Stimulated activated CD4-positive, alpha-beta T cell treated with anti-CD3 and anti-CD28 coated beads, TNF-alpha, amount 100 ng/mL, for 1 hour (primary cell): ENCODE measurements at regions not wholly inside any gene's neighbourhood (a gene's known extent, or its start where the extent isn't known, plus 50 kb on each side); places are given as distances from the start of the nearest gene placed in this dataset.
"Not testable (repeated sequence)": the region's sequence is repeated elsewhere in the genome, so short reads cannot be mapped to it uniquely, and the experiment has no call there.

Experiments
- DNase-seq, 3 donors: peaks; one replicate each; pipeline ENCODE4 v3.0.0-alpha.2; 2020; ENCODE audit warnings: low read depth in 3 of 3, low spot score in 1 of 3

DNA sequence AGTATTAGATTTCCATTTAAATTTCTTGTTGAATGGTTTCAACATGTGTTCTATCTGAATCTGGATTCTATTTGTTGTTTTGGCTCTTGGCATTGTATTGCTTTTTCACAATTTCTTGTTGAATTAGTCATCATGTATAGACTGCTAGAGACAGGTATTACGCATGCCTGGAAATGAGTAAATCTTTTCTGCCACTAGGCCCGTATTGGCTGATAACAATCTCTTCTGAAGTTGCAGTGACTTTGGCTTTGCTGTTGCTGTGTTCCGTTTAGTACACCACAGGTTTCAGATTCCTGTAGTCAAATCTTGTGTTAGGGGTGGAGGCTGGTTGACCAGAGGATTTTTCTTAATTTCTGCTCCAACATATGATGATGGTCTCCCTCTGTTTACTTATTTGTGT is 1339.4 kb downstream of the GRIK2 start:
- DNase-seq = no peak

DNA sequence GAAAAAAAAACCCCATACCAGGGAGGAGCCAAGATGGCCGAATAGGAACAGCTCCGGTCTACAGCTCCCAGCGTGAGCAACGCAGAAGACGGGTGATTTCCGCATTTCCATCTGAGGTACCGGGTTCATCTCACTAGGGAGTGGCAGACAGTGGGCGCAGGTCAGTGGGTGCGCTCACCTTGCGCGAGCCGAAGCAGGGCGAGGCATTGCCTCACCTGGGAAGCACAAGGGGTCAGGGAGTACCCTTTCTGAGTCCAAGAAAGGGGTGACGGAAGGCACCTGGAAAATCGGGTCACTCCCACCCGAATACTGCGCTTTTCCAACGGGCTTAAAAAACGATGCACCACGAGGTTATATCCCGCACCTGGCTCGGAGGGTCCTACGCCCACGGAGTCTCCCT is 1328.6 kb downstream of the GRIK2 start:
- DNase-seq = not testable (repeated sequence)

DNA sequence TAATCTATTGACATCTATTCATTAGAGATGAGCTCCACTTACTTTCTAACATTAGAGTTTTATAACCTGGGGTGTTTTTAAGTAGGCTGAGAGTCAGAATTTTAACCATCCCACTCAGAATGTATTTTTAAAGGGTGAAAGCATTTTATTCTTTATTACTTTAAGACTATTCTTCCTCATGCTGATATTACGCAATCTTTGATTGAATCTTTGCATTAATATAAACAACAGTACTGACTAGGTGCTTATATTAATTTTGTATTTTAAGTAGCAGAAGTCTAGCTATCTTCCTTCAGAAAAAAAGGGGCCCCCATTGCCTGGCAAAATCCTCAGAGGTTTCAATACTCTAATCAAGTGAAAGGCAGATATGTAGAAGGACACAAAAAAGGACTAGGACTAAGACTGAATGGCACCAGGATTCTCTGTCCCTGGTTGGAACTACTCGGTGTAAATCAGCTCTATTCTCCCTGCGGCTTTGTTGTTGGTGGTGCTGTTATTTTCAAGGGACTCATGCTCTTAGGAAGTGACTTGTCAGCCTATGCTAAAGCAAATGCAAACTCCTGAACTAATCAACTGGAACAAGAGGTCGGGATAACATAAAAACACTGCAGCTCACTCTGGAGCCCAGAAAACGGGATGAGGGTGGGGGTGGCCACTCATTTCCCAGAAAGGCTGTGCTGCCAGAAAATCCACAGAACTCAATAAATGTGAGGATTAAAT is 1324.4 kb downstream of the GRIK2 start:
- DNase-seq = no peak

DNA sequence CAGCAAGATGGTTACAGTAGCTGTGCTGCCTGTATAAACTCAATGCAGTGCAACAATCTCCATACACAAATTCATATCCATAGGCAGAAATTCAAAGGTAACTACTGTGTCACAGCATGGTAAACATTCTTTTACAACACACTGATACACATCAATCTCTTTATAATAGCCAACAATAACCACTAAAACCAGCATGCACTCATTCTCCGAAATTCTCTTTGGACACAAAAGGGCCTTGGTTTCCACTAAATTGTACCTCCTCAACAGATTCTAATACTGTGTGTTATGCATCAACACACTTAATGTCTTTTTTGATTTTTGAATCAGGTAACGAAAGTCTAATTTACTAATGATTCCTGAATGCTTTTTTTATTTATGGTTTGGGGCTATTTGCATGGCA is 1323.7 kb downstream of the GRIK2 start:
- DNase-seq = no peak

DNA sequence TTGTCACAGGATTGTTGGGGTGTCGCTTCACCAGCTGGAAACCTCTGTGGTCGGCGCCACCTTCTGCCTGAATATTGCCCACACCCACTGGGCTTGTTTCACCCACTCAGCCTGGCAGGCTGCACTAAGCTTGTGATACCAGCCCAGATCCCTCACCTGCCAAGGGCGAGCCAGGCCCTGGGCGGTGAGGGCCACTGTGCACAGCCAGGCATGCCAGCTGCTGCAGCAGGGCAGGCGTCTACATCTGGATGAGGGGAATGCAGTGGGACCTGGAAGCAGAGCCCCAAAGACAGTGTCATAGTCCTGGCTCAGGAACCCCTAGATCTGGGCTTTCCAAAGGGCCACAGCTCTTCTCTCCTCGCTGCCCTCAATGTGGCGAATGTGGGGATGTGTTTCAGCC is 1307.5 kb downstream of the GRIK2 start:
- DNase-seq = no peak

DNA sequence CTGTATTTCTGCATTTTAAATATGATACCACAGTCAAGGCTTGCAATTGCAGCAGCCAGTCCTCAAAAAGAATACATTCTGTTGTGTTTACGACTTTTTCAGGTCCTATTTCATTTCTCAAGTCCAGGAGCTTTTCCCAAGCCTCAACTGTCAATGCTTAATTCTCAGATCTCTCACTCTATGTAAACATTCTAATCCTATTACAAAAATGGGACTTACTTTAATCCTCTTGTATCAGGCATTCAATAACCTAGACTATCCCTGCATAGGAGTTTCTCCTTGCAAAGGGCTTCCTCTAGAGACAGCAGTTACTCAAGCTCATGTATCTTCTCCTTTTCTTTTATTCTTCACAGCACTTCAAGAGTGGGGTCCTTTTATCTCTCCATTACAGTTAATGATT is 1293.0 kb downstream of the GRIK2 start:
- no peak for DNase-seq

DNA sequence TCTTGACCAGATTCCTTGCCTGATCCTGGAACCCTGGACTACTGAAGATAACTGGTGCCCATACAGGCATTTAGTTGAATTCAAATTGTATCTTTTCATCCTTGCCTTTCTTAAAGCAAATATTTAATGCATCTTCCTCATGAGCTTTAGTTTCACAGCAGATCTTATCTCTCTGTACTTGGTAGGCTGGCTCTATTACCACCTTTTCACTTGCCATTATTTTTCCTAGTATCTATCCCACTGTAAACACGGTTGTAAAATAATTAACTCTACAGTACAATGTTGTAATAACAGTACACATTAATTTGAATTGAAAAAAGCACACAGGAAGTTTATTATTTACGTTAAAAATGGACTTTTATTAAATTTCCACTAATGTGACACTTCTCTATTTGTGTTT is 1286.9 kb downstream of the GRIK2 start:
- no peak for DNase-seq

DNA sequence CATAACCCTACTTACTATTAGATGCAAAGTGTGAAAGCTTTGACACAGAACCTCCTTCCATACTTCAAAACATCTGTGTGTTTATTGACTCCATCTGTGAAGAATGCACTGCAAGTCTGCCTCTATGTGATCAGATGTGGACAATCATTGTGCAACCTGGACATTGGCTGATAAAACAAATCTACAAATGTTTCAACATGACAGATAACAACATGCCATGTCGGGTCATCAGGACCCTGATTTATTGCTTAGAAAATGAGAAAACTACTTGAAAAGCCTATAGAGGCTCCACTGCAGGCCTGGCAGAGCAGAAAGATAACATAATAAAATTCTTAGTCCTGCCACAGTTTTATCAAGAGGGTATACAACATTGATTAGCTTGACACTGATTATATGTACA is 1286.4 kb downstream of the GRIK2 start:
- no peak for DNase-seq

DNA sequence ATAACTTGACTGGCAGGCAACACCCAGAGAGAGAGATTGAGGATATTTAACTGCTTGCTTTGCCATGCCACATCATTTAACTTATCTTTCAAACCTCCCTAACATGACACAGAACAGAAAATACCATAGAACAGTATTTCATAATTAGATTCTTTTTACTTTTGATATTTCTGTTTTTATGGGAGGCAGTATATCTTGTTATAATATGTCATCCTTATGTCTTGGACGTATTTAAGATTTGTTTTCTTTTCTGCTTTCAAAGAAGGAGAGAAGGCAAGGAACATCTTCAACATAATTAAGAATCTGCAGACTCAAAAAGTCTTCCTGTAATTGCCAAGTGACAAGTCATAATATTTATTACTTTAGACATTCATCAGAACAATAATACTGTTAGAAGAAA is 1283.7 kb downstream of the GRIK2 start:
- no peak for DNase-seq

DNA sequence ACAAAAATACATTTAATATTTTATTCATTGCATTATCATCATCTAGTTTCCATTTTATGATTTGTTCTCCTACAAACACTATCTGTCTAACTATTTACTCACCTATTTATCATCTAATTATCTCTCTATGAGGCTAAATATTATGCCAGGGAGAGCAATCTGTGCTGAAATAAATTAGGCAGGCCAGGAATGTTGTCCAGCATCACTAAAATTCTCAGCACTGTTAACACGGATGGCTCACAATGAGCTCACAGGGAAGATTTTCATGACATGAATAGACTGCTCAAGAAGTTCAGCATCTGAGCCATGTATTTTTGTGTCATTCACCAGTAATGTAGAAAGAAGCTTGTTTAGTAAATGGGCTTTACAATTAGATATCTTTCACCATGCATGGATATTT is 1277.2 kb downstream of the GRIK2 start:
- no peak for DNase-seq

DNA sequence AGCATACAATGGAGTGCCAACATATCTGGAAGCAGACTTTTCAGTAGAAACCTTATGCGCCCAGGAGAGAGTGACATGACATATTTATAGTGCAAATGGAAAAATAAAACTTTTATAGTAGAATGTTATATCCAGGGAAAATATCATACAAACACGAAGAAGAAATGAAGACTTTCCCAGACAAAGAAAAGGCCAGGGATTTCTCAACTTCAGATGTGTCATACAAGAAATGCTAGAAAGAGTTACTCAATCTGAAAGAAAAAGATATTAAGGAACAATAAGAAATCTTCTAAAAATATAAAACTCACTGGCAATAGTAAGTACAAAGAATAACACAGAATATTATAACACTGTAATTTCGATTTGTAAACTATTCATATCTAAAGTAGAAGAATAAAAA is 1269.3 kb downstream of the GRIK2 start:
- no peak for DNase-seq

DNA sequence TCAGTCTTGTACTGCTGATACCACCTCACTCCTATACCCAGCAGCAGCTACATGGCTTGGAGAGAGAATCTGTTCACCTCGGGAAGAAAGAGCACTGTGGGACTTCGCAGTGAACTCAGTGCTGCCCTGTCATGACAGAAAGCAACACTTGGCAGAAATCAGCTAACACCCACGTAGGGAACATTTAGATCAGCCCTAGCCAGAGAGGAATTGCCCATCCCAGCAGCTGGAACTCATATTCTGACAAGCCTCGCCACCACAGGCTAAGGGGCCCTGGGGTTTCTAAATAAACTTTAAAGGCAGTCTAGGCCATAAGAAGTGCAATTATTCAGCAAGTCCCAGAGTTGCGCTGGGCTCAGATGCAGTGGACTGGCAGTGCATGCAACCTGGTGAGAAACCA is 1266.8 kb downstream of the GRIK2 start:
- DNase-seq = no peak

DNA sequence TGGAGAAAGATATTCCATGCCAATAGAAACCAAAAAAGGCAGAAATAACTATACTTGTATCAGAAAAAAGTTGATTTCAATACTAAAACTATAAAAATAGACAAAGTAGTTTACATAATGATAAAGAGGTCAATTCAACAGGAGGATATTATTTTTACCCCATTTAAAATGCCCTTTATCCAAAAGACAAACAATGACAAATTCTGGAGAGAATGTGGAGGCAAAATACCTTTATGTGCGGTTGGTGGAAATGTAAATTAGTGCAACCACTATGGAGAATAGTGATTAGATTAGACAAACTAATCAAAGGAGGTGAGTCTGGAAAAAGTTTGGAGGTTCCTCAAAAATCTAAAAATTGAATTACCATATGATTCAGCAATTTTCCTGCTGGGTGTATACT is 1262.3 kb downstream of the GRIK2 start:
- DNase-seq = no peak

DNA sequence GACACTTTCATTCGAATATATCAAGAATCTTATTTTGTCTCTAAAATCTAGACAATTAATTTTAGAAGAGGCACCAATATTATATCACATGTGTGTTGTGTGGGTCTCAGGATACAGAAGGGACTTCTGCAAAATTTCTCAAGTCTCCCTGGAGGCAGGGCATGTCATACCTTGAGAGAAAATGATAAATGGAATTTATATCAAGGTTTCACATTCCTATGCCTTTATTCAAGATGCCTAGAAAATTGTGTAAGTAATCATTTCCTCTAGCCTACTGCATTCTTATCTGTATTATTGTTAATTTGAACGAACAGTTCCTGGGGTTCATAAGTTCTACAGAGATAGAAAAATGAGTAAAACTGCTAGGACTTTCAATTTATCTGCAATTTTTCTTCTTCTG is 1247.9 kb downstream of the GRIK2 start:
- DNase-seq = no peak

DNA sequence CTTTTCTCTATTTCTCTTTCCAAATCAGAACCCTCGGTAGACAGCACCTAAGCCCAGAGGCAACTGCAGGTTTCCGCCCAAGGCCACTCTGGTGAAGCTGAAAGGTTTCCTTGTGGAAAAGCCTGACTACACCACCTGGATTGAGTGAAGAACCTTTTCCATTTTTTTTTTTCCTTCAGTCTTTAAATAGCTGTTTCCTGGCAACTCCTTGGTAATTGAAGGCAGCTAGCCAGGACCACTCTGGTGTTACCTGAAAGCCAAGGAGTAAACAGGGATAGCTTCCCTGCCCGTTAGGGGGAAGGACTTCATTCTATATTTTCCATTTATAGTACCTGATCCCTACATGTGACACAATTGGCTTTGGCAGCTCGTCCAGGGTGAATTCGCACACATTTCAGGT is 1238.4 kb downstream of the GRIK2 start:
- no peak for DNase-seq

DNA sequence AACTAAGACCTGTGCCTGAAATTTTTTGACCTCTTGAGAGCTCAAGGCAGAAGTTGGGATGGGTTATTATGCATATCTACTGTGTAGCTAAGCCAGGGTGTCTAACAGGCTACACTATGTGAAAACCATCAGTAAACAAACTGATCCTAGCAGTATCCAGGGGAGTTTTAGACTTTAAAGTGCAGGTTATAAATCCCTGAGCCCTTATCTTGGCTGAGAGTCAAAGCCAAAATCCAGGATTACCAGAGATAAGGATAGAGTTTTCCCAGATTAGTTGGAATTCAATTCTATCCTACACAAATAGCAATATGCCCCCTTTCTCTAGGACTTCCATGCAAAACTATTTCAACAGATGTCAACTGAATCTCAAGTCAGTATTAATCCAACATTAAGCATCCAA is 1229.7 kb downstream of the GRIK2 start:
- DNase-seq = no peak

DNA sequence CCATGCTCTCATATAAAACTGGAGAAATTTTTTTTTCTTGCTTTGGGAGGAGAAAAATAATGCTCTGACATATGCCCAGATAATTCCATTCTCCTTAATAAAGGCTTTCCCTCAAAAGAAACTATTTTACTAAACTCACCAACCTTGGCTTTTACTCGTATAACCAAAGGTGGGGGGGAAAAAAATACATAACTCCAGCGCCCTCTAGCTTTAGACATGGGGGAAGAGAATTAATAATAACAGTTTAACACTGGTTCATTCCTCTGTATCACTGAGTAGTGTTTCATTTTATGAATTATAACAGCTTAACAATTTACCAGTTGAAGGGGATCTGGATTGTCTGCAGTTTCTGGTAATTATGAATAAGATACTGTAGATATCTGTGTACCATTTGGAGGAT is 1226.1 kb downstream of the GRIK2 start:
- no peak for DNase-seq

DNA sequence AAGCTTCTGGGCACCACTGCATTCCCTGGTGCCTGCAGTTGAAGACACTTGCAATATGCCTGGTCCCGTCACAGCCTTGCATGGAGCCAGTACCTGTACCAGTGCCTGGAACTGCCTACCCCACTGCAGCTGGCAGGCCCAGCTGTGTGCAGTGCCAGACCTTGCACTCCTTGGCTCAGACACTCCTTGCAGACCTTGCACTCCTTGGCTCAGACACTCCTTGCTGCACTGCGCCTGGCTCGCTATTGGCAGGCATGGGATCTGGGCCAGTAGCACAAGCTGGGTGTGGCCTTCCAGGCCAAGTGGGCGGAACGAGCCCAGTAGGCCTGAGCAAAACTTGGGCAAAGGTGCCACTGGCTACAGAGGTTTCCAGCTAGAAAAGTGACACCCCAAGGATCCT is 1189.1 kb downstream of the GRIK2 start:
- DNase-seq = no peak

DNA sequence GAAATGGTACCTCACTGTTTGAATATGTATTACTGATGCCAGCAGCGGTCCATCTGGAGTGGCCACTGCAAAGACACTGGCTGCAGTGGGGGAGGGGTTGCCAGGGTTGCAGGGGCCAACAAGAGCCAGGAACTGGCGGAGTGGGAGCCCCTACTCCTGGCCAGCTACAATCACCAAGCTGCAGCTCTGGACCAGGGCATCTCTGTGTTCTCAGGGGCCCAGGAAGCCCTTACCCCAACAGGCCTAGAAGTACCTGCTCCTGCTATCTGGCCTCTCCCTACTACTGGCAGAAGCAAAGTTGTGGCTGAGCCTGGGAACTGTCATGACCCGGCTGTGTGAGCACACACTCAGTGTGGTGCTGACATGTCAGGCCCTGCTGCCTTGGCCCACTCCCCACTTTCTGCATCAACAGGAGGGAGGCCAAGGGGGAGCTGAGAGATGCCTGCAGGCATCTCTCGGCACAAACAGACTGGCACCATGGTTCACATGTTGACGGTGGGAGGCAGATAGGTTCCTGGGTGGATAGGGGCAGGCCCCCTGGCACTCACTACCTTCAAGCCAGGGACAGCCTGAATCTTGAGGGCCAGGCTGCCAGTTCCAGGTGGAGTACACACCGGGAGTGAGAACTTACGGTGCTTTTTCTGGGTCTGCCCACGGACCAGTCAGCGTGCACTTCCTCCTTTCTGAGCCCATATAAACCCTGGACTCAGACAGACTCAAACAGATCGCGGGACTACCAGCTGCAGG is 1188.0 kb downstream of the GRIK2 start:
- no peak for DNase-seq

DNA sequence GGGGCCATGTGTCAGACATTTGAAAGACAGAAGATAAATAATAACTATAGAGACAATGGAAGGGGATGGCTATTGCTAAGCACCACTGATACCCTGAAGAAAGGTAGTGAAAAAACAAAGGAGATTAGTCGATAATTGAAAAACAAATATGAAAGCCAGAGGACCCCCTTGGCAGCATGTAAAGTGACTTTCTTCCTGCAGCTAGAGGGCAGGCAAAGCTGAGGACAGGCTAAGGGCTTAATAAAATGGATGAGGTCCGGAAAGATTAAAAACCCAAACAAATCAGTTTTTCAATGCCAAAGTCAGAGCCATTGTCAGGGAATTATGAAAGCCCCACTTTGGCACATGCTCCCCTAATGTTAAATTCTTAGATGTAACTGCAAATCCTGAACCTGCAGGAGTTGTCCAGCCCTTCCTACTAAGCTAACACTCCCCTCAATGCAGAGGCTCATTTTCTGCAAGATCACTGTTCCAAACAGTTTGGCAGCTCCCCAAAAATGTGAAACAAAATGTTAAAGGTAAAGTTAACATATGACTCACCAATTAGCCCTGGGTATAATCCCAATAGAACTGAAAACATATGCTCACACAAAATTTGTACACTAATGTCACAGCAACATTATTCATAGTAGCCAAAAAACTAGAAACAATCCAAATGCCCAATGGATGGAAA is 1177.9 kb downstream of the GRIK2 start:
- no peak for DNase-seq

DNA sequence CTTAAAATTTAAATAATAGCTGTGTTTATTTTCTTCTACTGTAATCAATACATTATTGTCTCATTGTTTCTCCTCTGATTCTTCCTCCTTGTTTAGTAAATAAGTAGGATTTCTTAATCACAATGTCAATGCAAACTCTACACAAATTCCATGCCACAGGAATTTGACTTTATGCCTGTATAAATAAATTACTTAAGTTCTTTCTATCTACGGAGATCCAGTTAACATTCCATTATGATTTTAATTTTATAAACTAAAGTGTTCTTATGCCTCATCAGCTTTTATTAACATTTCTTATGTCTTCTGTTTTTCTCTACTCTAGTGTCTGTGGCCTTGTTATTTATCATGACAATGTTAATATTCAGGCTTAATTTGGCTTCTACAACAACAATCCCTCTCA is 1169.2 kb downstream of the GRIK2 start:
- DNase-seq = no peak

DNA sequence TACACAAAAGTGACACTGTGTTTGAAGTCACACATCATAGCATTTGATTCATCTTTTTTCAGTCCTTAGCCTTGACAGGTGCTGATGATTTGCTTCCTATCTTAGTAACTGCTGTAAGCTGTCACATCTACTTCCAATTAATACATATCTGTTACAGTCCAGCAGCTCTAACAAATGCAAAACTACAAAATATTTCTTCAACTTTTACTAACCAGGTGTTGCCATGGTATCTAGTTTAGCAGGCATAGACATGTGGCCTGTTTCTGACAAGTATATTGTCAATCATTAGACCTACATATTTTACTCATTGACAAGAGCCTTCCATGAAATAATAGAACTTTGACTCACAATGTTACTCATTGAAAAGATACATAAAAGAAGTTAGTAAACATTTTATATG is 1159.7 kb downstream of the GRIK2 start:
- DNase-seq = no peak
